NCI-H1092 (cell line): ENCODE measurements at regions not wholly inside any gene's neighbourhood (a gene's known extent, or its start where the extent isn't known, plus 50 kb on each side); places are given as distances from the start of the nearest gene placed in this dataset.

ENCODE experiments used
- DNase-seq: peaks from one replicate; lab custom pipeline; 2025; lab: John Stamatoyannopoulos, UW

- DNase-seq = no peak
These were observed 153.0 kb downstream of the UXS1 start for GRCh38 chr2:106041150-106041549.

GRCh38 chr2:106039634-106040315 lies 154.3 kb downstream of the UXS1 start:
- DNase-seq = no peak

- DNase-seq = peak; percentile 35
These were observed 155.3 kb downstream of the UXS1 start for GRCh38 chr2:106038601-106039375.

- no peak for DNase-seq
These were observed 156.2 kb downstream of the UXS1 start for GRCh38 chr2:106037932-106038331.

GRCh38 chr2:106037262-106037661 lies 156.8 kb downstream of the UXS1 start:
- no peak for DNase-seq

- no peak for DNase-seq
These were observed 159.8 kb downstream of the UXS1 start for GRCh38 chr2:106034325-106034724.

GRCh38 chr2:106032676-106033075 lies 161.4 kb downstream of the UXS1 start:
- DNase-seq = no peak

GRCh38 chr2:106030287-106031268 lies 163.5 kb downstream of the UXS1 start:
- DNase-seq = no peak

GRCh38 chr2:106028192-106028591 lies 165.9 kb downstream of the UXS1 start:
- no peak for DNase-seq

- DNase-seq = no peak
These were observed 167.6 kb downstream of the UXS1 start for GRCh38 chr2:106026271-106027190.

GRCh38 chr2:106025796-106026195 lies 168.3 kb downstream of the UXS1 start:
- no peak for DNase-seq

GRCh38 chr2:106021662-106022028 lies 172.5 kb downstream of the UXS1 start:
- no peak for DNase-seq

GRCh38 chr2:106020821-106021661 lies 173.1 kb downstream of the UXS1 start:
- peak; percentile 91 for DNase-seq

GRCh38 chr2:106020032-106020431 lies 174.1 kb downstream of the UXS1 start:
- no peak for DNase-seq

GRCh38 chr2:106018141-106018540 lies 176.0 kb downstream of the UXS1 start:
- no peak for DNase-seq

GRCh38 chr2:106012591-106013347 lies 181.3 kb downstream of the UXS1 start:
- no peak for DNase-seq

GRCh38 chr2:106012001-106012590 lies 182.0 kb downstream of the UXS1 start:
- DNase-seq = no peak

GRCh38 chr2:106011380-106011779 lies 182.7 kb downstream of the UXS1 start:
- DNase-seq = peak; percentile 1

- DNase-seq = no peak
These were observed 183.2 kb downstream of the UXS1 start for GRCh38 chr2:106010818-106011355.
